Osteoblast (primary cell): ENCODE measurements at regions not wholly inside any gene's neighbourhood (a gene's known extent, or its start where the extent isn't known, plus 50 kb on each side); places are given as distances from the start of the nearest gene placed in this dataset.
"Not testable (repeated sequence)": the region's sequence is repeated elsewhere in the genome, so short reads cannot be mapped to it uniquely, and the experiment has no call there.

ENCODE experiments used
- DNase-seq: peaks from one replicate; pipeline ENCODE4 v3.0.0; 2011; ENCODE audit warnings: low spot score, mixed read lengths; ENCODE audit not compliant: insufficient read length; ENCODE audit errors: missing footprints
- H2AFZ ChIP-seq: 2 replicates; pipeline ENCODE4 v1.6.0; 2011; ENCODE audit warnings: mild to moderate bottlenecking, low read length
- H3K27ac ChIP-seq: 2 replicates; pipeline ENCODE4 v1.5.1; 2011; ENCODE audit warnings: mild to moderate bottlenecking, low read depth, low read length, moderate library complexity
- H3K27me3 ChIP-seq: 2 replicates; pipeline ENCODE4 v1.6.0; 2012; ENCODE audit warnings: mild to moderate bottlenecking, control low read depth, inconsistent platforms, low read length, moderate library complexity; ENCODE audit not compliant: insufficient read depth
- H3K36me3 ChIP-seq: 2 replicates; pipeline ENCODE4 v1.5.1; 2011; ENCODE audit warnings: mild to moderate bottlenecking, low read length, control low read depth, moderate library complexity; ENCODE audit not compliant: insufficient read depth
- H3K4me1 ChIP-seq: 2 replicates; pipeline ENCODE4 v1.5.1; 2011; ENCODE audit warnings: mild to moderate bottlenecking, low read length, control low read depth, moderate library complexity; ENCODE audit not compliant: insufficient read depth
- H3K4me2 ChIP-seq: 2 replicates; pipeline ENCODE4 v1.6.0; 2011; ENCODE audit warnings: mild to moderate bottlenecking, low read length; ENCODE audit not compliant: insufficient read depth
- H3K4me3 ChIP-seq: fragments of 200-600 bp; sonication (generic); 3 replicates; pipeline ENCODE4 v1.5.1; 2012; ENCODE audit warnings: mild to moderate bottlenecking, low read length, inconsistent platforms; ENCODE audit not compliant: insufficient read depth
- H3K79me2 ChIP-seq: 2 replicates; pipeline ENCODE4 v1.6.0; 2012; ENCODE audit warnings: mild to moderate bottlenecking, low read length, control low read depth, inconsistent platforms; ENCODE audit not compliant: insufficient read depth
- H3K9me3 ChIP-seq: 2 replicates; pipeline ENCODE4 v1.5.1; 2011; ENCODE audit warnings: low read depth, low read length, control low read depth
- H4K20me1 ChIP-seq: 2 replicates; pipeline ENCODE4 v1.6.0; 2012; ENCODE audit warnings: mild to moderate bottlenecking, low read length, control low read depth; ENCODE audit not compliant: insufficient read depth
- CTCF ChIP-seq: IDR thresholded peaks from 2 replicates; pipeline ENCODE4 v1.5.1; 2011; ENCODE audit warnings: mild to moderate bottlenecking, low read depth, low read length, moderate library complexity; ENCODE audit errors: extremely low read depth

- Histone ChIP-seq H3K27me3 (no peaks in the 10 kb centered on the region), H3K9me3 (no peaks in the 10 kb centered on the region), H4K20me1 (no peaks in the 10 kb centered on the region), H3K27ac (no peak overlapping the region), H2AFZ (no peak overlapping the region), H3K36me3 (no peaks in the 10 kb centered on the region), H3K79me2 (no peaks in the 10 kb centered on the region), H3K4me2 (no peak overlapping the region), H3K4me3 (no peak overlapping the region), H3K4me1 (no peaks in the 10 kb centered on the region)
- TF ChIP-seq CTCF, result no peak
- no peak for DNase-seq
Measured at GRCh38 chr19:56980906-56981305, 138.9 kb upstream of the USP29 start.

GRCh38 chr19:56981440-56981839 is 138.3 kb upstream of the USP29 start:
- not testable (repeated sequence) for H2AFZ ChIP-seq, H4K20me1 ChIP-seq, H3K4me3 ChIP-seq, H3K4me2 ChIP-seq, H3K4me1 ChIP-seq, H3K9me3 ChIP-seq, H3K36me3 ChIP-seq, H3K27ac ChIP-seq, H3K79me2 ChIP-seq, H3K27me3 ChIP-seq, DNase-seq

GRCh38 chr19:56983171-56983570 is 136.6 kb upstream of the USP29 start:
- no peaks in the 10 kb centered on the region for H4K20me1 ChIP-seq
- no peak for TF ChIP-seq CTCF
- no peak for DNase-seq
- H3K4me1 ChIP-seq, result no peaks in the 10 kb centered on the region
- H3K36me3 ChIP-seq, result no peaks in the 10 kb centered on the region
- H3K9me3 ChIP-seq, result no peaks in the 10 kb centered on the region
- H2AFZ ChIP-seq, result no peak overlapping the region
- H3K27me3 ChIP-seq, result no peaks in the 10 kb centered on the region
- no peak overlapping the region for H3K27ac ChIP-seq
- H3K79me2 ChIP-seq, result no peaks in the 10 kb centered on the region
- no peak overlapping the region for H3K4me2 ChIP-seq
- H3K4me3 ChIP-seq, result no peak overlapping the region

GRCh38 chr19:56983804-56984203 is 136.0 kb upstream of the USP29 start:
- no peak for DNase-seq
- TF ChIP-seq CTCF, result no peak
- no peak overlapping the region for H3K4me2 ChIP-seq
- no peak overlapping the region for H3K27ac ChIP-seq
- no peaks in the 10 kb centered on the region for H3K27me3 ChIP-seq
- H3K4me3 ChIP-seq, result no peak overlapping the region
- no peaks in the 10 kb centered on the region for H3K36me3 ChIP-seq
- no peaks in the 10 kb centered on the region for H3K4me1 ChIP-seq
- no peaks in the 10 kb centered on the region for H3K9me3 ChIP-seq
- H2AFZ ChIP-seq, result no peak overlapping the region
- H3K79me2 ChIP-seq, result no peaks in the 10 kb centered on the region
- H4K20me1 ChIP-seq, result no peaks in the 10 kb centered on the region

GRCh38 chr19:56986386-56986785 is 133.4 kb upstream of the USP29 start:
- Histone ChIP-seq H3K27me3 (no peaks in the 10 kb centered on the region), H3K4me2 (no peak overlapping the region), H3K4me3 (no peak overlapping the region), H3K9me3 (no peaks in the 10 kb centered on the region), H3K36me3 (no peaks in the 10 kb centered on the region), H3K79me2 (no peaks in the 10 kb centered on the region), H3K4me1 (no peaks in the 10 kb centered on the region), H3K27ac (no peak overlapping the region), H4K20me1 (no peaks in the 10 kb centered on the region), H2AFZ (no peak overlapping the region)
- no peak for DNase-seq
- TF ChIP-seq CTCF, result no peak
